HEK293 (cell line): ENCODE measurements at regions not wholly inside any gene's neighbourhood (a gene's known extent, or its start where the extent isn't known, plus 50 kb on each side); places are given as distances from the start of the nearest gene placed in this dataset.

ENCODE experiments used
- EGR2 ChIP-seq: fragments of 450-650 bp; formaldehyde crosslinking; IDR thresholded peaks from 2 replicates; pipeline ENCODE4 v1.5.1; 2016; ENCODE audit warnings: low read depth, missing biosample characterization, missing genetic modification characterization
- GLIS2 ChIP-seq: fragments of 450-650 bp; formaldehyde crosslinking; IDR thresholded peaks from 2 replicates; pipeline ENCODE4 v1.5.1; 2016; ENCODE audit warnings: missing biosample characterization, missing genetic modification characterization
- HIC1 ChIP-seq: fragments of 450-650 bp; formaldehyde crosslinking; IDR thresholded peaks from 2 replicates; pipeline ENCODE4 v1.5.1; 2016; ENCODE audit warnings: missing biosample characterization, missing genetic modification characterization
- KLF8 ChIP-seq: fragments of 450-650 bp; formaldehyde crosslinking; IDR thresholded peaks from 2 replicates; pipeline ENCODE4 v1.5.1; 2016; ENCODE audit warnings: missing biosample characterization, missing genetic modification characterization
- OVOL3 ChIP-seq: fragments of 450-650 bp; formaldehyde crosslinking; IDR thresholded peaks from 2 replicates; pipeline ENCODE4 v1.5.1; 2016; ENCODE audit warnings: missing biosample characterization, missing genetic modification characterization
- RBAK ChIP-seq: fragments of 450-650 bp; formaldehyde crosslinking; IDR thresholded peaks from 2 replicates; pipeline ENCODE4 v1.5.1; 2016; ENCODE audit warnings: missing biosample characterization, missing genetic modification characterization
- REST ChIP-seq: fragments of 450-650 bp; formaldehyde crosslinking; IDR thresholded peaks from 2 replicates; pipeline ENCODE4 v1.5.1; 2016; ENCODE audit warnings: missing biosample characterization, missing genetic modification characterization
- TRIM28 ChIP-seq: IDR thresholded peaks from 2 replicates; pipeline ENCODE4 v1.6.1; 2011; ENCODE audit warnings: low read length, control low read depth, borderline replicate concordance
- YY2 ChIP-seq: fragments of 450-650 bp; formaldehyde crosslinking; IDR thresholded peaks from 2 replicates; pipeline ENCODE4 v1.5.1; 2016; ENCODE audit warnings: missing biosample characterization, missing genetic modification characterization
- ZFP41 ChIP-seq: fragments of 450-650 bp; formaldehyde crosslinking; IDR thresholded peaks from 2 replicates; pipeline ENCODE4 v1.5.1; 2016; ENCODE audit warnings: missing biosample characterization, missing genetic modification characterization, borderline replicate concordance
- ZFP69B ChIP-seq: fragments of 450-650 bp; formaldehyde crosslinking; IDR thresholded peaks from 2 replicates; pipeline ENCODE4 v1.5.1; 2016; ENCODE audit warnings: missing biosample characterization, missing genetic modification characterization
- ZNF112 ChIP-seq: fragments of 450-650 bp; formaldehyde crosslinking; IDR thresholded peaks from 2 replicates; pipeline ENCODE4 v1.5.0; 2017; ENCODE audit warnings: missing biosample characterization, missing genetic modification characterization
- ZNF155 ChIP-seq: fragments of 450-650 bp; formaldehyde crosslinking; IDR thresholded peaks from 2 replicates; pipeline ENCODE4 v1.5.1; 2016; ENCODE audit warnings: missing biosample characterization, missing genetic modification characterization
- ZNF16 ChIP-seq: fragments of 450-650 bp; formaldehyde crosslinking; IDR thresholded peaks from 2 replicates; pipeline ENCODE4 v1.5.1; 2016; ENCODE audit warnings: low read depth, missing biosample characterization, missing genetic modification characterization
- ZNF175 ChIP-seq: fragments of 450-650 bp; formaldehyde crosslinking; IDR thresholded peaks from 2 replicates; pipeline ENCODE4 v1.5.1; 2016; ENCODE audit warnings: missing biosample characterization, missing genetic modification characterization
- ZNF2 ChIP-seq: fragments of 450-650 bp; formaldehyde crosslinking; IDR thresholded peaks from 2 replicates; pipeline ENCODE4 v1.5.1; 2016; ENCODE audit warnings: missing biosample characterization, missing genetic modification characterization
- ZNF214 ChIP-seq: fragments of 450-650 bp; formaldehyde crosslinking; IDR thresholded peaks from 2 replicates; pipeline ENCODE4 v1.5.1; 2017; ENCODE audit warnings: missing biosample characterization, mild to moderate bottlenecking, missing genetic modification characterization, borderline replicate concordance
- ZNF274 ChIP-seq, 2 experiments: fragments of 200-500 bp in 1 of 2; fragments of 450-650 bp in 1 of 2; sonication (Bioruptor generic) in 1 of 2; formaldehyde crosslinking in 1 of 2; IDR thresholded peaks; 2 replicates each; pipeline versions ENCODE4 v1.5.1 to v1.6.1; 2014 to 2016; ENCODE audit warnings: borderline replicate concordance in 1 of 2, inconsistent platforms in 1 of 2, low read length in 1 of 2, missing biosample characterization in 1 of 2, missing genetic modification characterization in 1 of 2
- ZNF280C ChIP-seq: fragments of 450-650 bp; formaldehyde crosslinking; IDR thresholded peaks from 2 replicates; pipeline ENCODE4 v1.5.1; 2016; ENCODE audit warnings: missing biosample characterization, missing genetic modification characterization
- ZNF416 ChIP-seq: fragments of 450-650 bp; formaldehyde crosslinking; IDR thresholded peaks from 2 replicates; pipeline ENCODE4 v1.5.1; 2016; ENCODE audit warnings: missing biosample characterization, missing genetic modification characterization
- ZNF423 ChIP-seq: fragments of 450-650 bp; formaldehyde crosslinking; IDR thresholded peaks from 2 replicates; pipeline ENCODE4 v1.5.1; 2016; ENCODE audit warnings: missing biosample characterization, missing genetic modification characterization
- ZNF426 ChIP-seq: fragments of 450-650 bp; formaldehyde crosslinking; IDR thresholded peaks from 2 replicates; pipeline ENCODE4 v1.5.1; 2017; ENCODE audit warnings: missing biosample characterization, missing genetic modification characterization, mild to moderate bottlenecking, inconsistent platforms, moderate library complexity
- ZNF433 ChIP-seq: fragments of 450-650 bp; formaldehyde crosslinking; IDR thresholded peaks from 2 replicates; pipeline ENCODE4 v1.5.1; 2016; ENCODE audit warnings: missing biosample characterization, missing genetic modification characterization, low read depth
- ZNF473 ChIP-seq: fragments of 450-650 bp; formaldehyde crosslinking; IDR thresholded peaks from 2 replicates; pipeline ENCODE4 v1.5.1; 2017; ENCODE audit warnings: missing biosample characterization, missing genetic modification characterization
- ZNF513 ChIP-seq: fragments of 450-650 bp; IDR thresholded peaks from 2 replicates; pipeline ENCODE4 v1.5.1; 2018; ENCODE audit warnings: missing biosample characterization, missing genetic modification characterization
- ZNF514 ChIP-seq: fragments of 450-650 bp; formaldehyde crosslinking; IDR thresholded peaks from 2 replicates; pipeline ENCODE4 v1.5.1; 2016; ENCODE audit warnings: missing biosample characterization, missing genetic modification characterization
- ZNF596 ChIP-seq: fragments of 450-650 bp; IDR thresholded peaks from 2 replicates; pipeline ENCODE4 v1.5.0; 2018; ENCODE audit warnings: missing biosample characterization, mild to moderate bottlenecking, missing genetic modification characterization, moderate library complexity
- ZNF664 ChIP-seq: fragments of 450-650 bp; formaldehyde crosslinking; IDR thresholded peaks from 2 replicates; pipeline ENCODE4 v1.5.1; 2016; ENCODE audit warnings: missing biosample characterization, missing genetic modification characterization
- ZNF707 ChIP-seq: fragments of 450-650 bp; formaldehyde crosslinking; IDR thresholded peaks from 2 replicates; pipeline ENCODE4 v1.5.1; 2016; ENCODE audit warnings: missing biosample characterization, missing genetic modification characterization
- ZNF776 ChIP-seq: fragments of 450-650 bp; formaldehyde crosslinking; IDR thresholded peaks from 2 replicates; pipeline ENCODE4 v1.5.0; 2017; ENCODE audit warnings: missing biosample characterization, missing genetic modification characterization, borderline replicate concordance
- ZNF792 ChIP-seq: fragments of 450-650 bp; formaldehyde crosslinking; IDR thresholded peaks from 2 replicates; pipeline ENCODE4 v1.5.1; 2016; ENCODE audit warnings: missing biosample characterization, missing genetic modification characterization
- ZNF830 ChIP-seq: fragments of 450-650 bp; IDR thresholded peaks from 2 replicates; pipeline ENCODE4 v1.5.0; 2018; ENCODE audit warnings: missing biosample characterization, missing genetic modification characterization, low read depth, mild to moderate bottlenecking, moderate library complexity

GRCh38 chr1:65067491-65068201, 80.4 kb upstream of the AK4 start (continued):
- TF ChIP-seq ZNF423 (no peak), REST (tag by site-specific recombination) (peak; percentile 47; the same call in 1 of the 2 replicates), ZNF426 (no peak), EGR2 (tag by site-specific recombination) (0 out of 2 replicates have a peak, but pooled peaks have one; percentile 12), ZNF596 (tag by site-specific recombination) (0 out of 2 replicates have a peak, but pooled peaks have one; percentile 6), YY2 (tag by site-specific recombination) (peak; percentile 70), ZNF2 (tag by site-specific recombination) (peak; percentile 78), ZNF514 (tag by site-specific recombination) (no peak), ZNF280C (no peak), ZNF513 (tag by site-specific recombination) (no peak), ZNF830 (no peak), ZNF433 (tag by site-specific recombination) (no peak), ZNF664 (no peak), TRIM28 (no peak), ZNF214 (no peak), ZFP69B (tag by site-specific recombination) (peak; percentile 79), RBAK (tag by site-specific recombination) (no peak), ZNF416 (no peak), ZNF155 (tag by site-specific recombination) (no peak), ZNF16 (tag by site-specific recombination) (no peak), GLIS2 (tag by site-specific recombination) (peak; percentile 86), ZNF274 (IDR thresholded peaks at IDR 0.05; ENCODE audit: low read length) (no peak), ZNF274 (tag by site-specific recombination; IDR thresholded peaks at IDR 0.05; ENCODE audit: borderline replicate concordance) (no peak), ZNF792 (tag by site-specific recombination) (no peak), ZNF112 (tag by site-specific recombination) (no peak), HIC1 (tag by site-specific recombination) (no peak), ZNF175 (tag by site-specific recombination) (no peak), ZNF776 (tag by site-specific recombination) (no peak), KLF8 (peak; percentile 61; the same call in 1 of the 2 replicates), ZNF473 (tag by site-specific recombination) (no peak), ZNF707 (no peak), OVOL3 (no peak), ZFP41 (tag by site-specific recombination) (no peak)
